NCI-H1436 treated with DMSO at 0.1 percent for 48 hours (cell line): ENCODE measurements at regions not wholly inside any gene's neighbourhood (a gene's known extent, or its start where the extent isn't known, plus 50 kb on each side); places are given as distances from the start of the nearest gene placed in this dataset.

Source experiments
- DNase-seq: peaks from one replicate; lab custom pipeline; 2025; lab: John Stamatoyannopoulos, UW

- no peak for DNase-seq
Observed at GRCh38 chr2:239689985-239690384, 289.2 kb upstream of the HDAC4 start.

GRCh38 chr2:239689410-239689809 is 288.6 kb upstream of the HDAC4 start:
- no peak for DNase-seq

- no peak for DNase-seq
Observed at GRCh38 chr2:239688840-239689239, 288.0 kb upstream of the HDAC4 start.

- DNase-seq = no peak
Observed at GRCh38 chr2:239688122-239688681, 287.4 kb upstream of the HDAC4 start.

GRCh38 chr2:239687441-239687840 is 286.6 kb upstream of the HDAC4 start:
- DNase-seq = no peak

GRCh38 chr2:239685965-239686364 is 285.1 kb upstream of the HDAC4 start:
- DNase-seq = no peak

- no peak for DNase-seq
Observed at GRCh38 chr2:239685556-239685955, 284.7 kb upstream of the HDAC4 start.

- no peak for DNase-seq
Observed at GRCh38 chr2:239684996-239685395, 284.2 kb upstream of the HDAC4 start.

GRCh38 chr2:239684271-239684810 is 283.5 kb upstream of the HDAC4 start:
- DNase-seq = no peak

- DNase-seq = no peak
Observed at GRCh38 chr2:239682518-239682917, 281.7 kb upstream of the HDAC4 start.

- no peak for DNase-seq
Observed at GRCh38 chr2:239679755-239680154, 278.9 kb upstream of the HDAC4 start.

GRCh38 chr2:239678666-239679296 is 278.0 kb upstream of the HDAC4 start:
- no peak for DNase-seq

GRCh38 chr2:239678186-239678490 is 277.3 kb upstream of the HDAC4 start:
- no peak for DNase-seq

GRCh38 chr2:239677453-239678185 is 276.8 kb upstream of the HDAC4 start:
- DNase-seq = no peak

GRCh38 chr2:239676716-239677452 is 276.1 kb upstream of the HDAC4 start:
- DNase-seq = no peak

GRCh38 chr2:239675826-239676715 is 275.3 kb upstream of the HDAC4 start:
- DNase-seq = no peak

GRCh38 chr2:239674981-239675825 is 274.4 kb upstream of the HDAC4 start:
- DNase-seq = no peak

GRCh38 chr2:239674101-239674980 is 273.5 kb upstream of the HDAC4 start:
- DNase-seq = no peak

GRCh38 chr2:239673641-239674040 is 272.8 kb upstream of the HDAC4 start:
- no peak for DNase-seq
